ENCODE measurements at regions not wholly inside any gene's neighbourhood (a gene's known extent, or its start where the extent isn't known, plus 50 kb on each side); places are given as distances from the start of the nearest gene placed in this dataset.
A peak's percentile ranks its signal among the peaks of the same experiment; 100 is the strongest.

GRCh38 chr6:119536666-119537065 lies 187.1 kb upstream of the MAN1A1 start:
- ATAC-seq (peak; percentile 24; the same call in 1 of the 3 replicates), DNase-seq (ENCODE audit: extremely low read depth in 1 of 4, low spot score in 3 of 4) (no peak), FAIRE-seq (no peak)
- ChIA-PET POLR2A (no interaction called here), CTCF (ENCODE audit: low intra/inter-chr PET ratio) (no interaction called here)
- H3K4me3 ChIP-seq = no peak overlapping the region
- no peaks in the 10 kb centered on the region for H3K27me3 ChIP-seq (ENCODE audit: control insufficient read depth in 2 of 2, insufficient read depth in 2 of 2, low read length in 2 of 2)
- no peak for TF ChIP-seq ATF7 (IDR thresholded peaks at IDR 0.05)
- no peak for TF ChIP-seq MTA3 (IDR thresholded peaks at IDR 0.05; ENCODE audit: borderline replicate concordance)
- no peak for TF ChIP-seq ZNF274 (IDR thresholded peaks at IDR 0.05; ENCODE audit: borderline replicate concordance, low read depth, low read length)
- TF ChIP-seq ZNF445 (CRISPR knock-in tag; IDR thresholded peaks at IDR 0.05; ENCODE audit: low read depth) = no peak
- TF ChIP-seq SP1 (CRISPR knock-in tag; IDR thresholded peaks at IDR 0.05) = no peak
- TF ChIP-seq GABPA (tag; conservative IDR thresholded peaks at IDR 0.05; ENCODE audit: low read depth) = no peak
- TF ChIP-seq CHAMP1 (IDR thresholded peaks at IDR 0.05) = 0 out of 2 replicates have a peak, but pooled peaks have one; percentile 46
- no peak overlapping the region for H3K4me2 ChIP-seq (ENCODE audit: insufficient read depth, low read length)
- WGBS (ENCODE audit: insufficient coverage, low coverage, missing lambda C conversion rate) = 85% methylated on average over 4 of the region's 5 CpGs
- no peaks in the 10 kb centered on the region for H3K9me1 ChIP-seq (ENCODE audit: control insufficient read depth, insufficient read depth, low read length)
- H4K20me1 ChIP-seq (replicated peaks; ENCODE audit: control insufficient read depth, insufficient read depth, low read length) = no peaks in the 10 kb centered on the region
- no peaks in the 10 kb centered on the region for H3K79me2 ChIP-seq (ENCODE audit: control insufficient read depth, insufficient read depth, low read length)
- H3K36me3 ChIP-seq (ENCODE audit: control insufficient read depth, insufficient read depth, low read length) = no peaks in the 10 kb centered on the region
- intact Hi-C loops (cut with micrococcal nuclease) (no loop called here), in situ Hi-C loops (cut with MboI) (no loop called here)
- no TSS peak for BruUV-seq (replicated peaks)
- H3K27ac ChIP-seq (ENCODE audit: extremely low read depth, low read depth, low read length) = no peak overlapping the region
- no peak overlapping the region for H2AFZ ChIP-seq (ENCODE audit: low read depth, low read length)
- H3K4me1 ChIP-seq (replicated peaks in 1 of 2; ENCODE audit: control insufficient read depth in 2 of 2, insufficient read depth in 2 of 2, low read length in 2 of 2) = peaks cover 7 to 9% of the 10 kb centered on the region in 2 experiments
- H3K9ac ChIP-seq (ENCODE audit: insufficient read depth in 1 of 2, low read depth in 2 of 2, low read length in 2 of 2) = no peak overlapping the region
- H3K9me3 ChIP-seq (replicated peaks; ENCODE audit: control insufficient read depth, insufficient read depth, low read depth, low read length) = 0 out of 2 replicates have a peak, but pooled peaks cover 8% of the 10 kb centered on the region
